NCI-H1436 (cell line): ENCODE measurements at regions not wholly inside any gene's neighbourhood (a gene's known extent, or its start where the extent isn't known, plus 50 kb on each side); places are given as distances from the start of the nearest gene placed in this dataset.

Experiments
- DNase-seq: peaks from one replicate; lab custom pipeline; 2025; lab: John Stamatoyannopoulos, UW

DNA sequence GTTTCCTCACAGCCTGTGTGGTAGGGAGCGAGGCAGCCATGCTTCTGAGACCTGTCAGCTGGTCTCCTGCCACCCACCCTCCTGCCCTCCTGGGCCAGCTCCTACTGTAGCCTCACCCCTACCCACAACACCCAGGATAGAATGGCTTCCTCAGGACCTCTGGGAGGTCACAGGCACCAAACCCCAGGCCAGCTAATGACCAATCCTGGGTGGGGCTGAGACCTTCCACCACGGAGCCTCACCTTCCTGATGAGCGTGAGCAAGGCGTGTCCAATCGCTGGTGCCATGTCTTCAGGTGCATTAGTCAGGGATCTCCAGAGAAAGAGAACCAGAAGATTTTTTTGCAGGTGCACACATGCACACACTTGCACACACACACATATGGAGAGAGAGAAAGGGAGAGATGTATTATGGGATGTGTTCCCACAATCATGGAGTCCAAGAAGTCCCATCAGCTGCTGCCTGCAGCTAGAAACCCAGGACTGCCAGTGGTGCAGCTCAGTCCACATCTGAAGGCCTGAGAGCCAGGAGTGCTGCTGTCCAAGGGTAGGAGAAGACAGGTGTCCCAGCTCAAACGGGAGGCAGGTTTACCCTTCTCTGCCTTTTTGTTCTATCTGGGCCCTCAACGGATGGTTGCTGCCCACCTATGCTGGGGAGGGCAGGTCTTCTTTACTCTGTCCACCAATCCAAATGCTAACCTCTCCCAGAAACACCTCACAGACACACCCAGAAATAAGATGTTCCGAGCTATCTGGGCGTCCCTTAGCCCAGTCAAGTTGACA is 70.4 kb upstream of the HDAC4 start:
- no peak for DNase-seq

DNA sequence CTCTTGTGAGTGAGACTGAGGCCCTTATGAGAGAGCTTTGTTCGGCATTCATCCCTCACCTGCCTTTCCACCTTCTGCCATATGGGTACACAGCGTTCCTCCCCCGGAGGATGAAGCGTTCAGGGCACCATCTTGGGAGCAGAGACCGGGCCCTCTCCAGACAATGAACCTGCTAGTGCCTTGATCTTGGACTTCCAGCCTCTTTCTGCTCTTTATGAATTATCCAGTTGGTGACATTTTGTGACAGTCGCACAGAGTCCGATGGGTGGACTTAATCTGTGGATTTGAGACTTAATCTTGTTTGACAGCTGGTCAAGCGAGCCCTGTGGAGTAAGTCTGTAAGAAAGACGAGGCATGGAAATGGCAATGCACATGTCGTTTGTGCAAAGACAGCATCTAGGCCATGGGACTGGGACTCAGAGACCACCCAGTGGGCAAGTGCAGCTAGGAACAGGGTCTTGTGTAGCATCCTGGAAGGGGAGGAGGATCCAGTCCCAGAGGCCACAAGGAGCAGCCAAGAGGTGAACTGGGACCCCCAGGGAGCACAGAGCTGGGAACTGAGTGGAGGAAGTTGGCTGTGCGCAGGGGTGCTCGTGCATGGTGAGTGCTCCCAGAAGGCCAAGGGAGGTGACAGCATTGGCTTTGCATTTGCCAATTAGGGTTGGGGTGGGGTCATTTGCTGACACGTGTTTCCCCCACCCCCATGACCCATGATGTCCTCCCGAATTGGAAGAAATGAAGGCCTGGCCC is 69.5 kb upstream of the HDAC4 start:
- no peak for DNase-seq

DNA sequence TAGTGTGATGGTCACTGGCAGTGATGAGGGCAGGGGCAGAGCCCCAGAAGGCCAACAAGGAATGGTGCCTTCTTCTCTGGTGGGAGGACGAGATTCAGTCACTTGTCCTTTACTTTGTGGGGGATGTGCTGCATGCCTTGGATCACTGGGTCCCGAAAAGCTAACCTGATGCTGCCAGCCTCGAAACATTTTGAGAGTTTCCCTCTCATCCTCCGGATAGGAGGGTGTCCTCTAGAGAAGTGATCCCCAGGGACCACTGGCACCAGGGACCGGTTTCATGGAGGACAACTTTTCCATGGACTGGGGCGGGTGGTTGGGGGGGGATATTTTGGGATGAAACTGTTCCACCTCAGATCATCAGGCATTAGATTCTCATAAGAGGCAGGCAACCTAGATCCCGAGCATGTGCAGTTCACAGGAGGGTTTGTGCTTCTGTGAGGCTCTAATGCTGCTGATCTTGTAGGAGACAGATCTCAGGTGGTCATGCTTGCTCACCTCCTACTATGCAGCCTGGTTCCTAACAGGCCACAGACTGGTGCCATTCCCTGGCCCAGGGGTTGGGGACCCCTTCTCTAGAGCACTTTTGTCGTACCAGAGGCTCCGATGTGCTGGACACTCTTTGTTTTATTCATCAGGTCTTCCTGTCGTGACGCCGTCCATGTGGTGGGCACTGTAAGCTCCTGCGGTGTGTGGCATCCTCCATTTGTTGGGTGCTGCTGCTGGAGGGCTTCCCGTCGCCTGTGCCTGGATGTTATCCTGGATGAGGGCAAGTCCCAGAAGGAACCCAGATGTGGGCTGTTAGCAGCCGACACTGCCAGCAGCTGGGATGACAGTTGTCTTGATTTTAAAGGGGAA is 68.5 kb upstream of the HDAC4 start:
- no peak for DNase-seq

DNA sequence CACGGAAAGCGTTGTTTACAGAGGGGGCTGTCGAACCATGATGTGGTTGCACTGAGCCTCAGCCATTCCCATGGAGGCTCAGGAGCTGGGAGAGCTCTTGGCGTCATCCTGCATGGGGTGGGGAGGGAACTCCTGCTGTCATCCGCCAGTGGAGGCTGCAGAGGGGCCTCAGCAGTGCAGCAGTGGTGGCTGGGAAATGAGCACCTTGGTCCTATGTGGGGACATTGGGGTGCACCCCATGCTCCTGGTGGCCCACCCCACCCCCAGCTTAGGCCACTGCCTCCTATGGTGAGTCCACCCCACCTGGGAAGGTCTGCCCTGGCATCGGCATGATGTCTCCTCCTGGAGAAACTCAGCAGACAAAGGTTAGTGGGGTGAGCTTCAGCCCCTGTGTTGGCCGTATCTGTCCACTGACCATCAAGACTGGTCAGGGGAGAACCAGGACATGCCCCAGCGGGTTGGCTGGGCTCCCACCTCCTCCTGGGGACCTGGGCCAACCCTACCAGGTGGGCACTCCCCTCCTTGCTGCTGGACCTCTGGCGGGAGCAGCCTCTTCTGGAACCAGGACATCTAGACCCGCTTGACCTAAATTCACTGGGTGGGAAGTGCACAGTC is 67.8 kb upstream of the HDAC4 start:
- DNase-seq = no peak

DNA sequence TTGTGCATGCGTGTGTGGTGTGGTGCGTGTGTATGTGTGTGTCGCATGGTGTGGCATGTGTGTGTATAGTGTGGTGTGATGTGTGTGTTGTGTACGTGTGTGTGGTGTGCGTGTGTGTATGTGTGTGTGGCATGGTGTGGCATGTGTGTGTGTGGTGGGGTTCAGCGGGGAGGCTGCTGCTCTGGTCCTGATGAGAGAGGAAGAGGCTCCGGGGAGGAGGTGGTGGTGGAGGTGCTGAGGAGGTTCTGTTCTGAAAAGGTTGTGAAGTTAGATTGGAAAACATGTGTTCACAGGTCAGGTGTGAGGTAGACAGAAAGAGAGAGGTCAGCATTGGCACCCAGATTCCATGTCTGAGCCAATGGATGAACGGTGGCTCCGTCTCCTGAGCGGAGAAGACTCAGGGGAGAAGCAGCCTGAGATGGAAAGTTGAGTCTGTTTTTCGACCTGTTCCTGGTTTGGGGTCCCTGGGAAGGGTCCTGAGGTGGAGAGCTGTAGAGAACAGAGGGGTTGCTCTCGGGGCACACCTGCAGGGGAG is 67.2 kb upstream of the HDAC4 start:
- no peak for DNase-seq

DNA sequence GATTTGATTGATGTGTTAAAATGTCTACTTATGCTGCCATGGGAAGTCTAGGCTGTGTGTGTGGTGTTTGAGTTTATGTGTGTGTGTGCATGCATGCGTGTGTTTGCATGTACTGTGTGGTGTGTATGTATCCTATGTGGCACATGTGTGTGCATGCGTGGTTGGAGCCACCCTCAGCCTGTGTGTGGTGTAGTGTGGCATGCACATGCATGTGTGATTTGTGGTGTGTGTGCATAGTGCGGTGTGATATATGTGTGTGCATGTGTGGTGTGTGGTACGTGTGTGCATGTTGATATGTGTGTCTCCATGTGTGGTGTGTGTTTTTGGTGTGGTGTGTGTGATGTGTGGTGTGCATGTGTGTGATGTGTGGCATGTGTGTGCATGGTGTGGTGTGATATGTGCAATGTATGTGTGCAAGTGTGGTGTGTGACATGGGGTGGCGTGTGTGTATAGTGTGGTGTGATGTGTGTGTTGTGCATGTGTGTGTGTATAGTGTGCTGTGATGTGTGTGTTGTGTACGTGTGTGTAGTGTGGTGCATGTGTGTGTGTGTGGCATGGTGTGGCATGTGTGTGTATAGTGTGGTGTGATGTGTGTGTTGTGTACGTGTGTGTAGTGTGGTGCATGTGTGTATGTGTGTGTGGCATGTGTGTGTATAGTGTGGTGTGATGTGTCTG is 66.6 kb upstream of the HDAC4 start:
- DNase-seq = no peak

DNA sequence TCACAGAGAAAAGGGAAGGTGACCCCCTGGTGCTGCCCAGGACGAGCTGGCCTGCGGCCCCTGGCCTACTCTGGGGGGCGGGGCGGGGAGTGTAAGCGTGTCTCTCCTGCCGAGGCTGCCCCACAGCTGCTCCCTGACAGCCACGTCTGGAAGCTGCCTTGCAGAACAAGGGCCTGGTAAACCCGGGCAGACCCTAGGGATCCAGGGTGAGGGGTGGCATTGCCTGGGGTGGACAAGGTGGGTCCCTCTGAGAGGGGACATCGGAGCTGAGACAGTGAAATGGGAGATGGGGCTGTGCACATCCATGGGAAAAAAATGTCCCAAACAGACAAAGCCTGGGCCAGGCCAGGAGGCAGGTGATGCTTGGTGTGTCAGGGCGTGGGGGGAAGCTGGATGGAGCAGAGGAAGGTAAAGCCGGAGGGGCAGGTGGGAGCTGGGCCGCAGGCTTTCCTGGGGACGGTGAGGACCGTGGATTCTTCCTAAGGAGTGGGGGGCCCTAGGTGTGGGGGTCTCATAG is 66.0 kb upstream of the HDAC4 start:
- no peak for DNase-seq

DNA sequence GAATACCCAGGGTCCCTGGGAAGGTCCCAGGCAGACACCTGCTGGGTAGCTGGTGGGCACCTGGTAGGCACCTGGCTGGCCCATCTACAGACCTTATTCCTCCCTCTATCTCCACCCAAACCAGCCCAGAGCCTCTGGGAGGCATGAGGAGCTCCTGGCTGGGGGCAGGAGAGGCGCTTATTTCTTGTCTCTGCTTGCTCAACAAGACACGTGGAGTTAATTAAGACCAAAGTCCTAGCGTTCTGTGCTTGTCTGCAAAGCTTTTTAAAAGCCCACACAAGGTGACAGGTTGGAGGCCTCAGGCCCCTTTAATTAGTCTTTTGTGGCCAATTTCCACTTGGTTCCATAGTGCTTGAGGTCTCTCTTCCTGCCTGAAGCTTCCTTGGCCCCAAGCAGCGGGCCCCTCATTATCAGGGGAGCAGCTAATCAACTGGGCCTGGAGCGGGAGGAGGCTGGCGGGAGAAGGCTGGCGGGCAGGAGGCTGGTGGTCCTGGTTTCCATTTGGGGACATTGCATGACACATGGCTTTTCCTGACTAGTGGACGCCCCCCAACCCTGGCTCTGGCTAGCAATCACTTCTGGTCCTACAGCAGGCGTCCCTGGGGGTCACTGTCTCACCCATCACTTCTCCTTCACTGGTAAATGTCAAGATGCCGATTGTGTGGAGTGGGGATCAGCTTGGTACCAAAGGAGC is 65.4 kb upstream of the HDAC4 start:
- no peak for DNase-seq

DNA sequence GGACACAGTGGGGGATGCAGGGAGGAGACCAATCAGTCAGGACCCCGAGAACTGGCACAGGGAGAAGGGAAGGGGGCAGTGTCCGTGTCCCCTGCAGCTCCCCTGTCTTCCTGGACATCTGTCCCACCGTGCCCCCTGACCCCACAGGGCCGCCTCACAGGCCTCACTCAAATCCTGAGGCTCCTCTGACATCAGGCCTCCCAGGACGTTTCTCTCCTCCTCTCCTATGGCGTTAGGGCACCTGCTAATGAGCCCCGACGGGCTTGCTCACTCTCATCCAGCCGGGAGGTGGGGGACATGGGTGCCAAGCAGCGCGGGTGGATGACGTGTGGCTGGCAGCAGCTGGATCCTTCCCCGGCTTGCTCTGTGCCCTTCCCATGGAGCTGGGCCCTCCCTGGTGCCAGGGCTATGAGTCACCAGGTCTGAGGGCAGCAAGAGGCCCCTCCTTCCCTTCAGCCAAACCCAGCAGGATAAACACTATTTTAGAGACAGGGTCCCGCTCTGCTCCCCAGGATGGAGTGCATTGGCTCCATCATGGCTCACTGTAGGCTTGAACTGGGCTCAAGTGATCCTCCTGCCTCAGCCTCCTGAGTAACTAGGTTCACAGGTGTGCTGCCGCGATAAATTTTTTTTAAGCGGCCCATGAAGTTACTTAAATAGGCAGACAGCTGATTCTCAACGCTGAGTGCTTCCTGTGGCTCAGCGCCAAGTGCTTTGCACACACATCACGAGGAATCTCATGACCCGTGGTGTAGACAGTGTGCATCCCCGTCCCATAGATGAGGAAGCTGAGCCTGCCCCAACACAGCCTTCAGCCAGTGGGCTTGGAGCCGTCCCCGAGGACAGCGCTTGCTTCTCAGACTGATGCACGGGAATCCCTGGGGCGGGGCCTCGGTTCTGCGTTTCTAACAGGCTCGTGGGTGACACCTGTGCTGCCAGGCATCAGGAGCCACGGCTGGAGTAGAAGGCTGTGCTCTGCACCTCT is 64.5 kb upstream of the HDAC4 start:
- DNase-seq = peak; percentile 23

DNA sequence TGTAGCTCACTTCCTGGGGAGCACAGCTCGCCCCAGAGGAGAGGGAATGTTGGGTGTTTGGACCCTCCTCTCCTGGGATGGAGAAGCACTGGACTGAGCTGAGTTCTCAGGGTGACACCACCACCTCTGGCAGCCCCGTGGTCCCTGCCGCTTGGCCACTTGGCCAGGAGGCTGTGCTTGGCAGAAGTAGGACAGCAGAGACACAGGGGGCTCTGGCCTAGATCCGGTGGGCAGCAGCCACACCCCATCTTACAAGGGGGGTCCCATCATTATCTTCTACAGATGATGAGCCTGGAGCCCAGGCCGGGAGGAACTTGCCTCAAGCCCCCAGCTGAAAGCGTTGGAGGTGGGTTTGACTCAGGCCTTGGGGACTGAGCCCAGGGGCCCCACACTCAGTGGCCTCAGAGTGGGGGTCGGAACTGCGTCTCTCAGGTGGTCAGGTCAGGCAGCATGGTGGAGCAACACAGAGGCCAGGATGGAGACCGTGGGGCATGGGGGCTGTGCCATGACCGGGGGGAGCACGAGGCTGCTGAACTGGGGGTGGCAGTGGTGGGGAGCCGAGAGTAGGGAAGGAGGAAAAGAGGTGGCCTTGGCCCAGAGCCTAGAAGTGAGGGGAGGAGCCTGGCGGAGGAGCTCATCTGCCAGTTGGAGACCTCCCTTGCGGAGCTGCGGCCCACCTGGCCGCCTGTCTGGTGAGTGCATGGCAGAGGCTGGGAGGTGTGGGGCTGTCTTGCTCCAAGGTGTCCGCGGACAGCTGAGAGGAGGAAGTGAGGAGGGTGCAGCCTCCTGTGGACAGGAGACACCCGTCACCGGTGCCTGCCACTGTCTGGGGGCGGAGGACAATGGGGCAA is 63.6 kb upstream of the HDAC4 start:
- DNase-seq = no peak

DNA sequence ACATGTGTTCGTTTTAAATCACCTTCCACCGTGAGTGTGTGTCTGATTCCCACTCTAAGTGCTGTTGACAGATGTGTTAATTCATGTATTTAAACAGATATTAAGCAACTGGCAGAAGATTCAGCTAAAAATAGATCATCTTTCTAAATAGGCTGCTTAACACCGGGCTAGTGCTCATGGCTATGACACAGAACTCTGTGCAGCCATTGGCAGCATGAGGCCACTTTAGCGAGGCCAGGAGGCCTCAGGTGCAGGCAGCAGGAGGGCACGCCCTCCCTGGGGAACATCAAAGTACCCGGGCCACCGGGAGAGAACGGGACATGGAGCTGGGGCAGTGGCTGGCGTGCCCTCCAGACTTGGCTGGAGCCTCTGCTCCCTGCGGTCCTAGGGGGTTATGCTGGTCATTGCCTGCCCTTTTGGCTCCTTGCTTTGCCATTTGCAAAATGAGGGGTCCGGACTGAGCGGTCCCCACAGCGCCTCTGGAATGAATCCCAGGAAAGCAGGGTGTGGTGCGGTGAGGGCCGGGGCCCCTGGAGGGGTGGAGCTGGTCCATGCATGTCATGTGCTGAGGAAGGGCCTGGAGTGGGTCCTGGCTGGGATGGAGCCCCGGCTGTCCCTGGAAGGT is 62.8 kb upstream of the HDAC4 start:
- DNase-seq = no peak

DNA sequence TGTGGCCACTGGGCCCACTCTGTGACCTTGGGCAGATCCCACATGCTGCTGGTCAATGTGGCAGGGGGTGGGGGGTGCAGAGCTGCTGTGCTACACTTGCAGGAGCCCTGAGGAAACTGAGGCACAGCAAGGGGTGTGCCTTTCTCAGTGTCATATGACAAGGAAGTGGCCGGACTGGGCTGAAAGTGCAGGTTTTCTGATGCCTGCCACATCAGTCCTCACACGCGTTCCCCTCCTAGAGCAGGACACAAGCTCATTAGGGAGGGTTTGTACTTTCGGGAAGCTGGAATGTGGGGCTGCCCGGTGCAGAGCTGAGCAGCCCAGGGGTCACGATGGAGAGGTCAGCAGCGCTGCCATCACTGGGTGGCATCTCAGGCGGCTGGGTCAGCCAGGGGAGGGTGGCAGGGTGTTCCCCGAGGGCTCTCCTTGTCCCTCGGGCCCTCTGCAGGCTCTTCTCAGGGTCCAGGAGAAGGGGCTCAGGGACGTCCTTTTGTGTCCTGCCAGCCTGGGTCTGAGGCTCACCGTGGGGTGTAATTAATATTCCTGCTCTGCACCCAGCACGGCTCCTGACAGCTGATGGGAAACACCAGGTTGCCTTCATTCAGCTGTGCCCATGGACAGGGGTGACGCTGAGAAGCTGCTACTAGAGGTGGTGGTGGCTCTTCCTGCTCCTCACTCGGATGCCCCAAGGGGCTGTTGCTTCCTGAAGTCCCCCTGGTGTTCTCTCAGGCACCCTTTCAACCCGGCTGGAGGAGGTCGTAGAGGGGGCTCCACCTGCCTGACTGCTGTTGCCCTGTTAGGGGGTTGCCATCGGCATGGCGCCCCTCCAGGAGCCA is 62.1 kb upstream of the HDAC4 start:
- no peak for DNase-seq

DNA sequence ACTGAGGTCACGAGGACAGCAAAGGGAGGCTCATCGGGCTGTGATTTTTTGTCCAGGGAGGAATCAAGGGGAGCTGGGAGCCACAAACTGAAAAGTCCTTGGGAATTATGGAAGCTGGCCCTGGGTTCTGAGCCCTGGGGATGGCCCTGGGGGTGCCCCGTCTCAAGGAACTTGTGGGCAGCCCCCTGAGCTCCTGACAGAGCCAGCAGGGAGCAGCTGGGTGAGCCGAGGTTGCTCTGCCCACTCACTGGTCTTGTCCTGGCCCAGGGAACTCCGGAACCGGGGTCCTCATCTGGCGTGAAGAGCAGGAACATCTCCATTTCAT is 61.3 kb upstream of the HDAC4 start:
- no peak for DNase-seq

DNA sequence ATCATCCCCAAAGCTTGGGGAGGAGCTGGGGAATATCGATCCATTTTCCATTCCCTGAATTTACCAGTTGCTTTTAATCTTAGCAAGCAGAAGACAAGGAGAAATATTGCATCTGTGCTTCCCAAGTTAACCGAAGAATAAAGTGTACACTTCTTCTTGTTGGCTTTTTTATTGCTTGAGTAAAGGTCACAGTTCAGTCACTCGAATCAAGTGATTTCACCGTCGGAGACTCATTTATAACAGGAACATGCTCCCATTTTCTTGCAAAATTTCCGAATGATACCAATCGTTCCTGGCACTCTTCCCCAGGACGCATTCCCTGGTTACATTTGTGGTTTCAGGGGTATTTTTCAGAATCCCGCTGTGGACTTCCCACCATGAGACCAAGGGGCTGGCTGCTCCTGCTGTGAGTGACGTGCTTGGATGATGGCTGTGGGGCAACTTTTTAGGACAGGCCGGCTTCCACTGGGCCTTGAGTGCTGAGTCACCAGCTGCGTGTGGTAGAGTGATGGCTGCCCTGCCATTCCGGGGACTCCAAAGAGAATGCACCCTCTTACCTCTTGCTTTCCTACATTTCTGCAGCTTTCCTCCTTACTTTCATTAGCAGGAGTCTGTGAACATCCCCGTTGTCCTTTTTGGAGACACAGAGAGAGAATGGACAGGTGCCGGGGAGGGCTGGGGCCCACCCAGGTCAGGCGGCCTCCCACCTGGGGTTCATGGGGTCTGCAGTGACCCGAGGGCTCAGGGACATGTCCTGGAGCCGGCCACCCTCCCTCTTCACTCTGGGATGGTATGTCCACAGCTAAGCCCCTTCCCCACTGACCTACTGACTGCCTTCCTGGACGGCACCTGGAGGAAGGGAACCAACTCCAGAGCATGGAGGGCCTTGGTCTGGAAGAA is 60.7 kb upstream of the HDAC4 start:
- DNase-seq = no peak

DNA sequence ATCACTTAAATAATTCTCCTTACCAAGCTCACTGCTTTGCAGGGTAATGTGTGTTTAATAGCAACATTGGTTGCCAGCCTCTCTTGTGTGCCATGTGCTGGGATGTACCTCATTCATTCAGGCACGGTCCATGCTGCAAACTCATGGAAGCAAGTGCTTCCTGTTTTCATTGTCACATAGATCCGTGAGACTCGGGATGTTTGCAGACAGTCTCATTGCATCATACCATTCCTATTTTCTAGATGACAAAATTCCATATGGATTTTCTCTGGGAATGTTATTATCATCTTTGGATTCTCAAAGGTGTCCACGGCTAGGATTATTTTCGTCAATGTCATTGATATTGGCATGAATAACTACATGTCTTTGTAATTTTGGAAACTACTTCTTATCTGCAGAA is 60.0 kb upstream of the HDAC4 start:
- no peak for DNase-seq

DNA sequence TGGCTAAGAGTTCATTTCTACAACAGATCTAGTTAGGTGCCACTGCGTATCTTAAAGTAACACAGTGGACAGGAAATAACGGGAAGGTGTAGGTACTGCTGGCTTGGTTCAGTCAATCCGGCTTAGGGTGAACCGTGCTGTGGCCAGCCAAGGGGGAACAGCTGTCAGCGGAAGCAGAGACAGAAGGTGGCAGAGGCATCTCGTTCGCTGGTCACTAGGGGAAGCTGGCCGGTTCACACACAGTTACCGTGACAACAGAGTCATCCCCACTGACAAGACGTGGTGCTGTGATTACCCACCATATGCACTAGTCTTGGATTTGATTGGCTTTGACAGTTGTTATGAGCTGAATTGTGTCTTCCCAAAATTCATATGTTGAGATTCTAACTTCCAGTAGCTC is 58.8 kb upstream of the HDAC4 start:
- DNase-seq = no peak
